Choroid plexus epithelial cell (primary cell): ENCODE measurements at regions not wholly inside any gene's neighbourhood (a gene's known extent, or its start where the extent isn't known, plus 50 kb on each side); places are given as distances from the start of the nearest gene placed in this dataset.

ENCODE experiments used
- DNase-seq: peaks from one replicate; pipeline ENCODE4 v3.0.0-alpha.2; 2010; ENCODE audit warnings: low read depth
- H3K4me3 ChIP-seq: 2 replicates; pipeline ENCODE4 v1.5.1; 2011; ENCODE audit warnings: low read depth, mild to moderate bottlenecking, control low read depth, low read length, moderate library complexity
- CTCF ChIP-seq: conservative IDR thresholded peaks from 2 replicates; pipeline ENCODE4 v1.5.1; 2011; ENCODE audit warnings: low read depth, mild to moderate bottlenecking, control low read depth, inconsistent platforms, low read length, moderate library complexity

GRCh38 chr5:17156463-17156862 is 61.0 kb upstream of the BASP1 start:
- DNase-seq = peak; percentile 55
- TF ChIP-seq CTCF = no peak
- no peak overlapping the region for H3K4me3 ChIP-seq

- H3K4me3 ChIP-seq = no peak overlapping the region
- DNase-seq = peak; percentile 39
- TF ChIP-seq CTCF = no peak
Observed at GRCh38 chr5:17157294-17157693, 60.1 kb upstream of the BASP1 start.

GRCh38 chr5:17157916-17158529 is 59.4 kb upstream of the BASP1 start:
- DNase-seq = peak; percentile 99
- no peak overlapping the region for H3K4me3 ChIP-seq
- no peak for TF ChIP-seq CTCF

- TF ChIP-seq CTCF = no peak
- DNase-seq = no peak
- H3K4me3 ChIP-seq = no peak overlapping the region
Observed at GRCh38 chr5:17160756-17161040, 56.7 kb upstream of the BASP1 start.

- no peak overlapping the region for H3K4me3 ChIP-seq
- no peak for TF ChIP-seq CTCF
Observed at GRCh38 chr5:17161662-17162061, 55.8 kb upstream of the BASP1 start.

GRCh38 chr5:17163221-17163620 is 54.2 kb upstream of the BASP1 start:
- no peak for DNase-seq
- TF ChIP-seq CTCF = no peak
- no peak overlapping the region for H3K4me3 ChIP-seq

More at GRCh38 chr5:17161662-17162061, 55.8 kb upstream of the BASP1 start:
- DNase-seq = no peak

- peak; percentile 51 for DNase-seq
- H3K4me3 ChIP-seq = no peak overlapping the region
- no peak for TF ChIP-seq CTCF
Observed at GRCh38 chr5:17167171-17167891, 50.1 kb upstream of the BASP1 start.
